DOHH2 (cell line): ENCODE measurements at regions not wholly inside any gene's neighbourhood (a gene's known extent, or its start where the extent isn't known, plus 50 kb on each side); places are given as distances from the start of the nearest gene placed in this dataset.

Source experiments
- EZH2phosphoT487 ChIP-seq: fragments of 200-600 bp; sonication (generic); IDR thresholded peaks from 2 replicates; pipeline ENCODE4 v1.6.1; 2017; ENCODE audit warnings: borderline replicate concordance, mild to moderate bottlenecking, antibody characterized with exemption, low read length, moderate library complexity, mixed read lengths
- TF ChIP-seq, protein P1 (sequence below): fragments of 200-600 bp; sonication (generic); IDR thresholded peaks from one replicate; pipeline ENCODE4 v1.5.1; 2014; ENCODE audit warnings: antibody characterized with exemption, mild to moderate bottlenecking, low read depth, low read length; ENCODE audit not compliant: poor library complexity, severe bottlenecking

- TF ChIP-seq, protein P1, sequence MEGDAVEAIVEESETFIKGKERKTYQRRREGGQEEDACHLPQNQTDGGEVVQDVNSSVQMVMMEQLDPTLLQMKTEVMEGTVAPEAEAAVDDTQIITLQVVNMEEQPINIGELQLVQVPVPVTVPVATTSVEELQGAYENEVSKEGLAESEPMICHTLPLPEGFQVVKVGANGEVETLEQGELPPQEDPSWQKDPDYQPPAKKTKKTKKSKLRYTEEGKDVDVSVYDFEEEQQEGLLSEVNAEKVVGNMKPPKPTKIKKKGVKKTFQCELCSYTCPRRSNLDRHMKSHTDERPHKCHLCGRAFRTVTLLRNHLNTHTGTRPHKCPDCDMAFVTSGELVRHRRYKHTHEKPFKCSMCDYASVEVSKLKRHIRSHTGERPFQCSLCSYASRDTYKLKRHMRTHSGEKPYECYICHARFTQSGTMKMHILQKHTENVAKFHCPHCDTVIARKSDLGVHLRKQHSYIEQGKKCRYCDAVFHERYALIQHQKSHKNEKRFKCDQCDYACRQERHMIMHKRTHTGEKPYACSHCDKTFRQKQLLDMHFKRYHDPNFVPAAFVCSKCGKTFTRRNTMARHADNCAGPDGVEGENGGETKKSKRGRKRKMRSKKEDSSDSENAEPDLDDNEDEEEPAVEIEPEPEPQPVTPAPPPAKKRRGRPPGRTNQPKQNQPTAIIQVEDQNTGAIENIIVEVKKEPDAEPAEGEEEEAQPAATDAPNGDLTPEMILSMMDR, result no peak
- TF ChIP-seq EZH2phosphoT487, result no peak
Measured at GRCh38 chr6:166714187-166714510, 87.1 kb upstream of the RPS6KA2 start.
